ENCODE measurements at regions not wholly inside any gene's neighbourhood (a gene's known extent, or its start where the extent isn't known, plus 50 kb on each side); places are given as distances from the start of the nearest gene placed in this dataset.

DNA sequence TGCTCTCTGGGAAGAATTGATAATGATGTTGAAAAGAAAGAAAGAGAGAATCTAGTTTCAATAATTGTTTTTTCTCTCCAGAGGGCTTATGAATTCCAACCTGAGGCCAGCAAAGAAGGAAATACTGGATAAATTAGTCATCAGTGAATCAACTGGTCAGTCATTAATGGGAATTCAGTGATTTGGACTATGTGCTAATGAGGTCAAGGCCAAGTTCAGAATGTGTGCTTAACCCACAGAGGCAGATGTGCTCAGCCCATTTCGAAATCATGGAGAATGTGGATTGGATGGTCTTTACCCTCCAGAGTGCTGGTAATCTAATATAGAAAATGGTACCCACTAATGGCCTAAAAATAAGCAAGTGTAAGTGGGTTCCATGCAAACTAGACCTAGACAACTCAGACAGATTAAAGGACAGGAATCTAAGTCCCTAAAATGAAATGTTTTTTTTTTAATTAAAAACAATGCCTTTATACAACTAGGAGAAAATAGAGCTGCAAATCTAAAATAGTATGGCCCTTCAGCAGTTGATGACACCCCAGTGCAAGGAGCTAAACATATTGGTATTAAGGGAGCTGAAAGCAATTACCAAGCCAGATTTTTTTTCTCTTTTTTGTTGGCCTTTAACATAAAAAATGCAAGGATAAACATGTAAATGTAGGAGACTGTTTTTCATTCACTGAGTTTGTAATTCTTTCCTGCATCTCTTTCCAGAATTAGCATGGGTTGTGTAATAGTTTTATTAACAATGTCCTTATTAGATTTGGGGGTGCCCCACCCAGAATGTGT, 296.9 kb downstream of the SATB2 start:
- intact Hi-C loops (cut with micrococcal nuclease) = no loop called here
- TF ChIP-seq EZH2 (IDR thresholded peaks at IDR 0.05; ENCODE audit: low read length, unreplicated experiment) (no peak), EZH2phosphoT487 (IDR thresholded peaks at IDR 0.05; ENCODE audit: borderline replicate concordance, low read length) (no peak)
- TF ChIP-seq, protein P1, sequence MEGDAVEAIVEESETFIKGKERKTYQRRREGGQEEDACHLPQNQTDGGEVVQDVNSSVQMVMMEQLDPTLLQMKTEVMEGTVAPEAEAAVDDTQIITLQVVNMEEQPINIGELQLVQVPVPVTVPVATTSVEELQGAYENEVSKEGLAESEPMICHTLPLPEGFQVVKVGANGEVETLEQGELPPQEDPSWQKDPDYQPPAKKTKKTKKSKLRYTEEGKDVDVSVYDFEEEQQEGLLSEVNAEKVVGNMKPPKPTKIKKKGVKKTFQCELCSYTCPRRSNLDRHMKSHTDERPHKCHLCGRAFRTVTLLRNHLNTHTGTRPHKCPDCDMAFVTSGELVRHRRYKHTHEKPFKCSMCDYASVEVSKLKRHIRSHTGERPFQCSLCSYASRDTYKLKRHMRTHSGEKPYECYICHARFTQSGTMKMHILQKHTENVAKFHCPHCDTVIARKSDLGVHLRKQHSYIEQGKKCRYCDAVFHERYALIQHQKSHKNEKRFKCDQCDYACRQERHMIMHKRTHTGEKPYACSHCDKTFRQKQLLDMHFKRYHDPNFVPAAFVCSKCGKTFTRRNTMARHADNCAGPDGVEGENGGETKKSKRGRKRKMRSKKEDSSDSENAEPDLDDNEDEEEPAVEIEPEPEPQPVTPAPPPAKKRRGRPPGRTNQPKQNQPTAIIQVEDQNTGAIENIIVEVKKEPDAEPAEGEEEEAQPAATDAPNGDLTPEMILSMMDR (conservative IDR thresholded peaks at IDR 0.05; ENCODE audit: low read depth, low read length) = no peak
- H3K4me2 ChIP-seq (ENCODE audit: low read length) = 0 out of 2 replicates have a peak overlapping the region, but pooled peaks have one; percentile 31
- no peaks in the 10 kb centered on the region for H3K79me2 ChIP-seq (ENCODE audit: low read length)
- no peaks in the 10 kb centered on the region for H3F3A ChIP-seq (ENCODE audit: low read length, unreplicated experiment)
- H3K36me3 ChIP-seq (ENCODE audit: low read depth, low read length) = no peaks in the 10 kb centered on the region
- ChIA-PET POLR2A (ENCODE audit: unreplicated experiment) (no interaction called here), CTCF (no interaction called here)
- BruUV-seq (replicated peaks) = no TSS peak
- no peak overlapping the region for H3K27ac ChIP-seq (ENCODE audit: low read length)
- H3K27me3 ChIP-seq (ENCODE audit: low read length) = no peaks in the 10 kb centered on the region
- peak; percentile 37 for ATAC-seq
- H3K9me2 ChIP-seq (replicated peaks; ENCODE audit: low read length) = no peaks in the 10 kb centered on the region
- peak; percentile 60 for DNase-seq
- no peak overlapping the region for H3K4me3 ChIP-seq (ENCODE audit: low read length)
- H4K20me1 ChIP-seq (ENCODE audit: low read length) = no peaks in the 10 kb centered on the region
- no peaks in the 10 kb centered on the region for H3K9me3 ChIP-seq (ENCODE audit: low read length)
- no peak overlapping the region for H3K9ac ChIP-seq (ENCODE audit: low read length)
- no peak overlapping the region for H2AFZ ChIP-seq (ENCODE audit: low read length)
- peaks cover 9% of the 10 kb centered on the region for H3K4me1 ChIP-seq (ENCODE audit: insufficient read depth, low read length)

DNA sequence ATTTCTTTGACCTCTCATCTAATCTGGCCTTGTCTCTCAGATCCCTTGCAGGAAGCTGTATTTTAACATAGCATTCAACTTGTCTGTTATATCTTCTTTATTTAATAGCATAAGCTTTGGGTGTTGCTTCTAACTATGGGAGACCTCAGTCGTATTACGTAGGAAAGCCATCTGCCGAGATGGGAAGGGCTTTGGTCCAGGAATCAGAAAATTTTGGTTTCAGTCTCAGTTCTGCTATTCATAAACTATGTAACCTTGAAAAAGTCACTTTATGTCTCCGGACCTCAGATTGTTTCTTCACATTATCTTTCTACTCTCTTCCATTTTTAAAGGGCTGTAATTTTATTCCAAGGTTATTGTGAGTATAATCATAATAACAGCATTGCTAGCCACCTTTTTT, 297.7 kb downstream of the SATB2 start:
- Histone ChIP-seq H3K79me2 (ENCODE audit: low read length) (no peaks in the 10 kb centered on the region), H3K9me2 (replicated peaks; ENCODE audit: low read length) (no peaks in the 10 kb centered on the region), H3F3A (ENCODE audit: low read length, unreplicated experiment) (no peaks in the 10 kb centered on the region), H3K4me3 (ENCODE audit: low read length) (no peak overlapping the region), H3K4me2 (ENCODE audit: low read length) (0 out of 2 replicates have a peak overlapping the region, but pooled peaks have one; percentile 31), H3K9me3 (ENCODE audit: low read length) (no peaks in the 10 kb centered on the region), H3K27ac (ENCODE audit: low read length) (no peak overlapping the region), H3K9ac (ENCODE audit: low read length) (no peak overlapping the region), H3K4me1 (ENCODE audit: insufficient read depth, low read length) (peaks cover 9% of the 10 kb centered on the region), H3K27me3 (ENCODE audit: low read length) (no peaks in the 10 kb centered on the region), H4K20me1 (ENCODE audit: low read length) (no peaks in the 10 kb centered on the region), H2AFZ (ENCODE audit: low read length) (no peak overlapping the region), H3K36me3 (ENCODE audit: low read depth, low read length) (no peaks in the 10 kb centered on the region)
- intact Hi-C loops (cut with micrococcal nuclease) = no loop called here
- CTCF ChIA-PET = no interaction called here
- no peak for DNase-seq
- TF ChIP-seq EZH2 (IDR thresholded peaks at IDR 0.05; ENCODE audit: low read length, unreplicated experiment) (no peak), EZH2phosphoT487 (IDR thresholded peaks at IDR 0.05; ENCODE audit: borderline replicate concordance, low read length) (no peak)
- TF ChIP-seq, protein P1 (conservative IDR thresholded peaks at IDR 0.05; ENCODE audit: low read depth, low read length) = no peak
- BruUV-seq (replicated peaks) = no TSS peak
- POLR2A ChIA-PET (ENCODE audit: unreplicated experiment) = no interaction called here
- ATAC-seq = no peak

Measured in PC-3 (cell line).